HCT116 (cell line): ENCODE measurements at regions not wholly inside any gene's neighbourhood (a gene's known extent, or its start where the extent isn't known, plus 50 kb on each side); places are given as distances from the start of the nearest gene placed in this dataset.

Source experiments
- ATAC-seq: fragments of 200-7000 bp; cut with Tn5 transposase; 2 replicates; pipeline ENCODE4 v1.9.1; 2020; ENCODE audit warnings: mild to moderate bottlenecking, moderate library complexity
- BruUV-seq: library from RNA; stranded (reverse); fragments of 400-500 nt; replicated peaks from 2 replicates; lab custom pipeline; 2021; lab: Mats Ljungman, UMichigan
- CTCF ChIA-PET: fragments of 300-600 bp; sonication (Branson Sonifier 250); formaldehyde crosslinking; loops from one replicate; lab custom pipeline; 2021; ENCODE audit warnings: antibody characterized with exemption; lab: Charles Lee
- POLR2A ChIA-PET: fragments of 300-600, 350-600 bp; sonication (Branson Sonifier 250); formaldehyde crosslinking; loops from one replicate; lab custom pipeline; 2021; ENCODE audit warnings: antibody characterized with exemption; lab: Charles Lee
- RAD21 ChIA-PET, 2 experiments: fragments of 300-600 bp; sonication (Branson Sonifier 250); formaldehyde crosslinking; loops; one replicate each; lab custom pipeline; 2023; ENCODE audit warnings: low total read pairs in 2 of 2; ENCODE audit not compliant: uncharacterized antibody in 2 of 2, unreplicated experiment in 2 of 2, low non-redundant PET in 1 of 2; lab: Charles Lee
- DNase-seq: peaks from one replicate; pipeline ENCODE4 v3.0.0-alpha.2; 2010; ENCODE audit warnings: low read depth, low spot score
- H2AFZ ChIP-seq: fragments of 200-600 bp; shearing (Covaris generic), sonication (generic); 2 replicates; pipeline ENCODE4 v1.6.1; 2017; ENCODE audit warnings: low read depth, mixed run types, mixed read lengths, antibody characterized with exemption, low read length; ENCODE audit not compliant: poor library complexity, severe bottlenecking
- H3K27ac ChIP-seq: 2 replicates; pipeline ENCODE4 v1.5.1; 2012; ENCODE audit warnings: low read depth, low read length
- H3K27me3 ChIP-seq: fragments of 200-600 bp; sonication (generic); 2 replicates; pipeline ENCODE4 v1.6.1; 2016; ENCODE audit warnings: mixed run types, low read length, mixed read lengths; ENCODE audit not compliant: insufficient read depth
- H3K36me3 ChIP-seq, 2 experiments: fragments of 200-500 bp in 1 of 2; fragments of 200-600 bp in 1 of 2; sonication (Bioruptor generic) in 1 of 2; sonication (generic) in 1 of 2; 2 replicates each; pipeline versions ENCODE4 v1.5.1 to v1.6.1; 2014 to 2016; ENCODE audit warnings: low read length in 2 of 2, inconsistent platforms in 1 of 2, mixed read lengths in 1 of 2, mixed run types in 1 of 2; ENCODE audit not compliant: insufficient read depth in 2 of 2, control insufficient read depth in 1 of 2
- H3K4me1 ChIP-seq, 2 experiments: fragments of 200-600 bp in 1 of 2; sonication (generic) in 1 of 2; 2 replicates each; pipeline versions ENCODE4 v1.5.1 to v1.6.1; 2012 to 2017; ENCODE audit warnings: low read length in 2 of 2, inconsistent platforms in 1 of 2, mild to moderate bottlenecking in 1 of 2, mixed read lengths in 1 of 2, mixed run types in 1 of 2, moderate library complexity in 1 of 2; ENCODE audit not compliant: insufficient read depth in 2 of 2, control insufficient read depth in 1 of 2
- H3K4me2 ChIP-seq: fragments of 200-600 bp; sonication (generic); 2 replicates; pipeline ENCODE4 v1.6.1; 2017; ENCODE audit warnings: mixed run types, low read length, mixed read lengths
- H3K4me3 ChIP-seq, 2 experiments: fragments of 200-600 bp in 1 of 2; sonication (generic) in 1 of 2; replicated peaks in 1 of 2; 2 replicates each; pipeline ENCODE4 v1.5.1; 2011 to 2016; ENCODE audit warnings: low read length in 2 of 2, control low read depth in 1 of 2, low read depth in 1 of 2, mild to moderate bottlenecking in 1 of 2, mixed read lengths in 1 of 2, mixed run types in 1 of 2
- H3K79me2 ChIP-seq: fragments of 200-600 bp; sonication (generic); 2 replicates; pipeline ENCODE4 v1.6.1; 2017; ENCODE audit warnings: mild to moderate bottlenecking, mixed run types, low read length, moderate library complexity, mixed read lengths; ENCODE audit not compliant: insufficient read depth
- H3K9ac ChIP-seq: fragments of 200-600 bp; sonication (generic); 2 replicates; pipeline ENCODE4 v1.6.1; 2016; ENCODE audit warnings: low read length, mixed read lengths
- H3K9me2 ChIP-seq: fragments of 200-600 bp; sonication (generic), shearing (Covaris generic); 2 replicates; pipeline ENCODE4 v1.6.1; 2017; ENCODE audit warnings: mixed run types, mild to moderate bottlenecking, moderate library complexity; ENCODE audit not compliant: insufficient read depth
- H3K9me3 ChIP-seq, 2 experiments: fragments of 200-500 bp in 1 of 2; fragments of 200-600 bp in 1 of 2; sonication (Bioruptor generic) in 1 of 2; sonication (generic) in 1 of 2; 2 replicates each; pipeline ENCODE4 v1.6.1; 2014 to 2017; ENCODE audit warnings: low read length in 2 of 2, mixed read lengths in 2 of 2, inconsistent platforms in 1 of 2, low read depth in 1 of 2, mild to moderate bottlenecking in 1 of 2, mixed run types in 1 of 2, moderate library complexity in 1 of 2; ENCODE audit not compliant: control insufficient read depth in 1 of 2, insufficient read depth in 1 of 2
- H4K20me1 ChIP-seq: fragments of 200-600 bp; sonication (generic), shearing (Covaris generic); 2 replicates; pipeline ENCODE4 v1.6.1; 2017; ENCODE audit warnings: mixed run types, mild to moderate bottlenecking, moderate library complexity; ENCODE audit not compliant: insufficient read depth
- CBX3 ChIP-seq: IDR thresholded peaks from 2 replicates; pipeline ENCODE4 v1.6.1; 2012; ENCODE audit warnings: low read depth
- CEBPB ChIP-seq: IDR thresholded peaks from 2 replicates; pipeline ENCODE4 v1.6.1; 2012; ENCODE audit warnings: low read depth
- EZH2phosphoT487 ChIP-seq: fragments of 200-600 bp; IDR thresholded peaks from 2 replicates; pipeline ENCODE4 v1.6.1; 2018; ENCODE audit warnings: antibody characterized with exemption, borderline replicate concordance
- FOSL1 ChIP-seq: IDR thresholded peaks from 2 replicates; pipeline ENCODE4 v1.6.1; 2012; ENCODE audit warnings: low read depth
- JUND ChIP-seq: IDR thresholded peaks from 2 replicates; pipeline ENCODE4 v1.6.1; 2012
- MAX ChIP-seq: IDR thresholded peaks from 2 replicates; pipeline ENCODE4 v1.6.1; 2012
- RAD21 ChIP-seq: IDR thresholded peaks from 2 replicates; pipeline ENCODE4 v1.6.1; 2012; ENCODE audit warnings: low read depth, mild to moderate bottlenecking
- REST ChIP-seq: IDR thresholded peaks from 2 replicates; pipeline ENCODE4 v1.6.1; 2012; ENCODE audit warnings: low read depth
- SIN3A ChIP-seq: IDR thresholded peaks from 2 replicates; pipeline ENCODE4 v1.6.1; 2012; ENCODE audit warnings: low read depth
- SP1 ChIP-seq: IDR thresholded peaks from 2 replicates; pipeline ENCODE4 v1.6.1; 2012; ENCODE audit warnings: low read depth
- SRF ChIP-seq: IDR thresholded peaks from 2 replicates; pipeline ENCODE4 v1.6.1; 2012; ENCODE audit warnings: low read depth
- YY1 ChIP-seq: IDR thresholded peaks from 2 replicates; pipeline ENCODE4 v1.6.1; 2011; ENCODE audit warnings: low read length, low read depth, moderate library complexity, mild to moderate bottlenecking; ENCODE audit not compliant: insufficient replicate concordance; ENCODE audit errors: extremely low read depth
- ZNF274 ChIP-seq: fragments of 200-500 bp; sonication (Bioruptor generic); IDR thresholded peaks from 2 replicates; pipeline ENCODE4 v1.6.1; 2014; ENCODE audit warnings: mild to moderate bottlenecking, low read depth, low read length, inconsistent platforms
- intact Hi-C: fragments of 100-400 bp; cut with micrococcal nuclease; formaldehyde crosslinking; loops from 2 replicates; pipeline ENCODE4 v1.10.0; 2022

- no peaks in the 10 kb centered on the region for H3K79me2 ChIP-seq
- H3K27me3 ChIP-seq: no peaks in the 10 kb centered on the region
- no TSS peak for BruUV-seq
- ChIA-PET POLR2A (no interaction called here), CTCF (interaction anchor here (1.3 kb wide), 1 partner anchor 12 kb away, joined by 4 read pairs; no protein-coding TSS in a partner anchor), RAD21 (no interaction called here)
- no peak overlapping the region for H3K4me3 ChIP-seq
- no peaks in the 10 kb centered on the region for H3K9me2 ChIP-seq
- H3K36me3 ChIP-seq: no peaks in the 10 kb centered on the region
- DNase-seq (no peak), ATAC-seq (no peak)
- H3K4me1 ChIP-seq: no peaks in the 10 kb centered on the region
- H3K27ac ChIP-seq: no peak overlapping the region
- no peak overlapping the region for H3K4me2 ChIP-seq
- no peak overlapping the region for H3K9ac ChIP-seq
- no peaks in the 10 kb centered on the region for H4K20me1 ChIP-seq
- H3K9me3 ChIP-seq: 0 out of 4 replicates have a peak, but pooled peaks cover 0 to 4% of the 10 kb centered on the region in 2 experiments
- no peak overlapping the region for H2AFZ ChIP-seq
- intact Hi-C loops: no loop called here
- TF ChIP-seq SRF (no peak), CEBPB (no peak), JUND (no peak), RAD21 (no peak), YY1 (no peak), SIN3A (no peak), MAX (no peak), EZH2phosphoT487 (no peak), SP1 (no peak), CBX3 (no peak), REST (no peak), ZNF274 (no peak), FOSL1 (no peak)
These were observed 172.0 kb upstream of the USP24 start for GRCh38 chr1:55387145-55387544.
